HepG2 (cell line): ENCODE measurements at regions not wholly inside any gene's neighbourhood (a gene's known extent, or its start where the extent isn't known, plus 50 kb on each side); places are given as distances from the start of the nearest gene placed in this dataset.

Experiments used
- ATAC-seq: fragments of 200-7000 bp; cut with Tn5 transposase; 3 replicates; pipeline ENCODE4 v1.9.1; 2020; ENCODE audit warnings: mild to moderate bottlenecking, moderate library complexity
- BruUV-seq: library from RNA; stranded (reverse); fragments of 400-500 nt; replicated peaks from 2 replicates; lab custom pipeline; 2021; lab: Mats Ljungman, UMichigan
- CTCF ChIA-PET: fragments of 300-600 bp; formaldehyde crosslinking; extraction: SDS; loops from one replicate; lab custom pipeline; 2021; ENCODE audit warnings: low total read pairs, inconsistent platforms, low intra/inter-chr PET ratio; lab: Yijun Ruan, JAX
- POLR2A ChIA-PET: fragments of 350-600 bp; sonication (Branson Sonifier 250); formaldehyde crosslinking; loops from one replicate; lab custom pipeline; 2020; ENCODE audit warnings: antibody characterized with exemption, inconsistent platforms; lab: Yijun Ruan, JAX
- DNase-seq: peaks from one replicate; pipeline ENCODE4 v3.0.0-alpha.2; 2015; ENCODE audit warnings: low spot score
- FAIRE-seq: peaks from 3 replicates; lab custom pipeline; 2011; peaks lifted over from hg19 to GRCh38; lab: Jason Lieb, UNC
- H2AFZ ChIP-seq: one replicate; pipeline ENCODE4 v1.6.1; 2011; ENCODE audit warnings: low read length, inconsistent platforms
- H3K27ac ChIP-seq: fragments of 300-600 bp; 3 replicates; pipeline ENCODE4 v1.8.0; 2011; ENCODE audit warnings: mixed run types, mild to moderate bottlenecking, mixed read lengths, low read length, inconsistent platforms; ENCODE audit not compliant: insufficient read depth; ENCODE audit errors: extremely low read length
- H3K27me3 ChIP-seq, 2 experiments: fragments of 200-600 bp in 1 of 2; 2 replicates in 1 of 2; 3 replicates in 1 of 2; pipeline versions ENCODE4 v1.6.0 to v1.8.0; 2011; ENCODE audit warnings: low read length in 2 of 2, mild to moderate bottlenecking in 2 of 2, moderate library complexity in 2 of 2, inconsistent platforms in 1 of 2; ENCODE audit not compliant: insufficient read depth in 2 of 2, control insufficient read depth in 1 of 2
- H3K36me3 ChIP-seq, 2 experiments: fragments of 200-600 bp in 1 of 2; replicated peaks in 1 of 2; 2 replicates in 1 of 2; 3 replicates in 1 of 2; pipeline versions ENCODE4 v1.5.1 to v1.8.0; 2011; ENCODE audit warnings: low read length in 2 of 2, inconsistent platforms in 1 of 2; ENCODE audit not compliant: insufficient read depth in 2 of 2, control insufficient read depth in 1 of 2
- H3K4me1 ChIP-seq: 2 replicates; pipeline ENCODE4 v1.5.1; 2012; ENCODE audit warnings: low read length, inconsistent platforms; ENCODE audit not compliant: insufficient read depth
- H3K4me2 ChIP-seq: 2 replicates; pipeline ENCODE4 v1.6.0; 2011; ENCODE audit warnings: low read depth, low read length, inconsistent platforms
- H3K4me3 ChIP-seq, 3 experiments: fragments of 200-600 bp in 1 of 3; sonication (generic), shearing (Covaris generic) in 1 of 3; replicated peaks in 1 of 3; 2 replicates each; pipeline ENCODE4 v1.5.1; 2011 to 2016; ENCODE audit warnings: low read length in 3 of 3, inconsistent platforms in 2 of 3, low read depth in 2 of 3, mild to moderate bottlenecking in 2 of 3, control low read depth in 1 of 3, mixed read lengths in 1 of 3; ENCODE audit not compliant: insufficient read depth in 1 of 3
- H3K79me2 ChIP-seq: one replicate; pipeline ENCODE4 v1.6.1; 2011; ENCODE audit warnings: low read length, inconsistent platforms; ENCODE audit not compliant: insufficient read depth
- H3K9ac ChIP-seq: 2 replicates; pipeline ENCODE4 v1.6.0; 2011; ENCODE audit warnings: mild to moderate bottlenecking, low read depth, low read length, inconsistent platforms; ENCODE audit not compliant: insufficient read depth
- H3K9me3 ChIP-seq: 2 replicates; pipeline ENCODE4 v1.5.1; 2012; ENCODE audit warnings: mild to moderate bottlenecking, low read length
- H4K20me1 ChIP-seq: 2 replicates; pipeline ENCODE4 v1.6.0; 2011; ENCODE audit warnings: inconsistent platforms, mild to moderate bottlenecking, low read length, moderate library complexity; ENCODE audit not compliant: insufficient read depth
- E2F2 ChIP-seq: sonication (generic); formaldehyde crosslinking; IDR thresholded peaks from 2 replicates; pipeline ENCODE4 v1.4.0; 2020; ENCODE audit warnings: missing genetic modification reagents, borderline replicate concordance
- ISL2 ChIP-seq: sonication (generic); formaldehyde crosslinking; IDR thresholded peaks from 2 replicates; pipeline ENCODE4 v1.5.0; 2020; ENCODE audit warnings: missing genetic modification reagents
- MLXIP ChIP-seq: sonication (generic); formaldehyde crosslinking; IDR thresholded peaks from 2 replicates; pipeline ENCODE4 v1.9.0; 2021; ENCODE audit warnings: missing genetic modification reagents, borderline replicate concordance
- PATZ1 ChIP-seq: sonication (generic); formaldehyde crosslinking; IDR thresholded peaks from 2 replicates; pipeline ENCODE4 v1.4.0; 2020; ENCODE audit warnings: missing genetic modification reagents
- RXRB ChIP-seq: IDR thresholded peaks from 2 replicates; pipeline ENCODE4 v1.6.1; 2016; ENCODE audit warnings: borderline replicate concordance, missing genetic modification reagents, missing compliant biosample characterization
- ZNF430 ChIP-seq: sonication (generic); formaldehyde crosslinking; IDR thresholded peaks from 2 replicates; pipeline ENCODE4 v1.9.0; 2021; ENCODE audit warnings: mild to moderate bottlenecking, missing genetic modification reagents
- ZNF557 ChIP-seq: sonication (generic); formaldehyde crosslinking; IDR thresholded peaks from 2 replicates; pipeline ENCODE4 v1.4.0; 2020; ENCODE audit warnings: missing genetic modification reagents
- WGBS: methylation state at CpG from one replicate; pipeline ENCODE4 v1.1.6; 2017; ENCODE audit warnings: low lambda C conversion rate; 5-methylcytosine and 5-hydroxymethylcytosine counted together
- in situ Hi-C: cut with HindIII; loops from 2 replicates; pipeline ENCODE4 v1.10.0; 2017; ENCODE audit warnings: low pct_unique_long_range_greater_than_20kb; ENCODE audit not compliant: extremely low pct_ligation_motif_present
- intact Hi-C: fragments of 100-400 bp; cut with micrococcal nuclease; formaldehyde crosslinking; loops from one replicate; pipeline ENCODE4 v1.10.0; 2022; ENCODE audit not compliant: unreplicated experiment

GRCh38 chr11:127506647-127507046, 506.1 kb upstream of the KIRREL3 start (continued):
- TF ChIP-seq MLXIP (CRISPR knock-in tag), result no peak

- Histone ChIP-seq H3K4me3 (no peak overlapping the region), H4K20me1 (no peaks in the 10 kb centered on the region), H3K27me3 (no peaks in the 10 kb centered on the region), H3K9me3 (peaks cover 48% of the 10 kb centered on the region), H3K36me3 (no peaks in the 10 kb centered on the region), H3K27ac (no peak overlapping the region), H3K4me2 (no peak overlapping the region), H3K9ac (no peak overlapping the region), H3K4me1 (no peaks in the 10 kb centered on the region), H3K79me2 (no peaks in the 10 kb centered on the region), H2AFZ (no peak overlapping the region)
- intact Hi-C loops (no loop called here), in situ Hi-C loops (no loop called here)
- ChIA-PET POLR2A (no interaction called here), CTCF (no interaction called here)
- ATAC-seq, result no peak
- BruUV-seq, result no TSS peak
- 0% methylated on average over 2 of the region's 2 CpGs for WGBS
- FAIRE-seq, result no peak
- TF ChIP-seq E2F2 (CRISPR knock-in tag) (no peak), RXRB (no peak), ZNF430 (CRISPR knock-in tag) (no peak), ISL2 (CRISPR knock-in tag) (no peak), ZNF557 (CRISPR knock-in tag) (no peak), PATZ1 (CRISPR knock-in tag) (no peak)
- DNase-seq, result no peak
These were observed 505.6 kb upstream of the KIRREL3 start for GRCh38 chr11:127506126-127506525.
